ENCODE measurements at regions not wholly inside any gene's neighbourhood (a gene's known extent, or its start where the extent isn't known, plus 50 kb on each side); places are given as distances from the start of the nearest gene placed in this dataset.

DNA sequence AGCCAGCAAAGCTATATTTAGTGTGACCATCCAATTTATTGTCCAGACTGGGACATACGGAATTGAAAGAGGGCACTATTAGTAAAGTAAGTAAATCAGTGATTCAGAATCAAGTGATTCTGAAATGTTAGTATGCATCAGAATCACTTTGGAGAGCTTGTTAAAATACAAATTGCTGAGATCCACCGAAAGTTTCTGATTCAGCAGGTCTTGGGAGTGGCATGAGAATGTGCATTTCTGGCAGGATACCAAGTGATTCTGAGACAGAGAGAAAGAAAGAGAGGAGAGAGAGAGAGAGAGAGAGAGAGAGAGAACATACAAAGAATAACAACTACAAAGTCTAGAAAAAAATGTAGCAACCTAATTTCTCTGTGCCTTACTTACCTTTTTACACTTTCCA lies 65.4 kb upstream of the ASTN2 start (continued):
- TF ChIP-seq, protein P1, sequence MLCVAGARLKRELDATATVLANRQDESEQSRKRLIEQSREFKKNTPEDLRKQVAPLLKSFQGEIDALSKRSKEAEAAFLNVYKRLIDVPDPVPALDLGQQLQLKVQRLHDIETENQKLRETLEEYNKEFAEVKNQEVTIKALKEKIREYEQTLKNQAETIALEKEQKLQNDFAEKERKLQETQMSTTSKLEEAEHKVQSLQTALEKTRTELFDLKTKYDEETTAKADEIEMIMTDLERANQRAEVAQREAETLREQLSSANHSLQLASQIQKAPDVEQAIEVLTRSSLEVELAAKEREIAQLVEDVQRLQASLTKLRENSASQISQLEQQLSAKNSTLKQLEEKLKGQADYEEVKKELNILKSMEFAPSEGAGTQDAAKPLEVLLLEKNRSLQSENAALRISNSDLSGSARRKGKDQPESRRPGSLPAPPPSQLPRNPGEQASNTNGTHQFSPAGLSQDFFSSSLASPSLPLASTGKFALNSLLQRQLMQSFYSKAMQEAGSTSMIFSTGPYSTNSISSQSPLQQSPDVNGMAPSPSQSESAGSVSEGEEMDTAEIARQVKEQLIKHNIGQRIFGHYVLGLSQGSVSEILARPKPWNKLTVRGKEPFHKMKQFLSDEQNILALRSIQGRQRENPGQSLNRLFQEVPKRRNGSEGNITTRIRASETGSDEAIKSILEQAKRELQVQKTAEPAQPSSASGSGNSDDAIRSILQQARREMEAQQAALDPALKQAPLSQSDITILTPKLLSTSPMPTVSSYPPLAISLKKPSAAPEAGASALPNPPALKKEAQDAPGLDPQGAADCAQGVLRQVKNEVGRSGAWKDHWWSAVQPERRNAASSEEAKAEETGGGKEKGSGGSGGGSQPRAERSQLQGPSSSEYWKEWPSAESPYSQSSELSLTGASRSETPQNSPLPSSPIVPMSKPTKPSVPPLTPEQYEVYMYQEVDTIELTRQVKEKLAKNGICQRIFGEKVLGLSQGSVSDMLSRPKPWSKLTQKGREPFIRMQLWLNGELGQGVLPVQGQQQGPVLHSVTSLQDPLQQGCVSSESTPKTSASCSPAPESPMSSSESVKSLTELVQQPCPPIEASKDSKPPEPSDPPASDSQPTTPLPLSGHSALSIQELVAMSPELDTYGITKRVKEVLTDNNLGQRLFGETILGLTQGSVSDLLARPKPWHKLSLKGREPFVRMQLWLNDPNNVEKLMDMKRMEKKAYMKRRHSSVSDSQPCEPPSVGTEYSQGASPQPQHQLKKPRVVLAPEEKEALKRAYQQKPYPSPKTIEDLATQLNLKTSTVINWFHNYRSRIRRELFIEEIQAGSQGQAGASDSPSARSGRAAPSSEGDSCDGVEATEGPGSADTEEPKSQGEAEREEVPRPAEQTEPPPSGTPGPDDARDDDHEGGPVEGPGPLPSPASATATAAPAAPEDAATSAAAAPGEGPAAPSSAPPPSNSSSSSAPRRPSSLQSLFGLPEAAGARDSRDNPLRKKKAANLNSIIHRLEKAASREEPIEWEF (IDR thresholded peaks at IDR 0.05; ENCODE audit: insufficient replicate concordance, low read depth, low read length), result no peak
- no peak for TF ChIP-seq ZZZ3 (IDR thresholded peaks at IDR 0.05; ENCODE audit: control insufficient read depth, insufficient read length, low read depth)
- no peak for TF ChIP-seq CHD2 (IDR thresholded peaks at IDR 0.05; ENCODE audit: borderline replicate concordance, low read depth, low read length)
- no peak for TF ChIP-seq TAF1 (IDR thresholded peaks at IDR 0.05; ENCODE audit: borderline replicate concordance, low read depth, low read length)
- no peak for TF ChIP-seq TCF3 (IDR thresholded peaks at IDR 0.05; ENCODE audit: borderline replicate concordance, insufficient read depth, low read depth, low read length)
- no peak for TF ChIP-seq NFYA (IDR thresholded peaks at IDR 0.05; ENCODE audit: borderline replicate concordance, low read depth, low read length)
- no peak for TF ChIP-seq CREM (IDR thresholded peaks at IDR 0.05; ENCODE audit: low read depth)
- TF ChIP-seq RBBP5 (conservative IDR thresholded peaks at IDR 0.05), result no peak
- TF ChIP-seq CREB1 (IDR thresholded peaks at IDR 0.05; ENCODE audit: low read depth), result no peak
- TF ChIP-seq NR2C2 (IDR thresholded peaks at IDR 0.05; ENCODE audit: borderline replicate concordance, control insufficient read depth, insufficient read length, low read depth), result no peak
- TF ChIP-seq JUNB (IDR thresholded peaks at IDR 0.05), result no peak
